HG02943 (cell line): ENCODE measurements at regions not wholly inside any gene's neighbourhood (a gene's known extent, or its start where the extent isn't known, plus 50 kb on each side); places are given as distances from the start of the nearest gene placed in this dataset.
"Not testable (repeated sequence)": the region's sequence is repeated elsewhere in the genome, so short reads cannot be mapped to it uniquely, and the experiment has no call there.

Experiments used
- ATAC-seq: cut with Tn5 transposase; IDR thresholded peaks from one replicate; pipeline ENCODE4 v1.9.1; 2021; ENCODE audit warnings: mild to moderate bottlenecking, low read depth, moderate library complexity; ENCODE audit not compliant: unreplicated experiment

DNA sequence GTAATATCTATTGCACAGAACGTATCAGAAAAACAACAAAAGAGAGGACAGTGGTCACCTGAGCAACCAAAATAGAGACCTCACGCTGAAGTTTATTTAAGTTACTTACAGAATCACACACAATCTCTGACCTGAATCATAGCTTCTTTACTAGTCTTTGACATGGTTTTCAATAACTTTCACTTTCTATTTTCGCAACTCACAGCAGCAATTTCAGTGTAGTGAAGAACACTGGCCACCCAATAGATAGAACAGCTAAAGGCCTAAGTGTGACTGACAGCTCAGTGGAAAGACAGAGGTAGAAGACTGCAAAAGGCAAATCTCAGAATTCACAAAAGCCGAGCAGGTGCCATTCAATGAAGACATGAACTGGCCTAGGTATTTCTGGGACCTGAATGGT lies 435.6 kb upstream of the CHRM3 start:
- ATAC-seq = no peak

DNA sequence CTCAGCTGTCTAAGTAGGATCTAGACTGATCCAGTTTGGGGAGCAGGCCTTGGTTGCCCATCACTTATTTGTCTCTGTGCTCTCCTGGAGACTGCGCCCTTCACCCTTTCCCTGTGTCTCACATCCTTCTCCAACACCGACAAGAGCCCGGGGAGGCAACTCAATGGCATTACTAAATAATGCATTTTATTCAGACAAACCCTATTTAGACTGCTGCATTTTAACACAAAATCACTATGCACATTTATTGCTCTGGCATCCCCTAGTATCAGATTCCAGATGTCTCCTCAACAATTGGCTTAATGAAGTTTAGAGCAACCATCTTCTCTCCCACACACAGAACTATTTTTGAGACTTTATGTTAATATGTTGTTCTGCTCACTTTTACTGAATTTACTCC lies 436.4 kb upstream of the CHRM3 start:
- ATAC-seq = no peak

DNA sequence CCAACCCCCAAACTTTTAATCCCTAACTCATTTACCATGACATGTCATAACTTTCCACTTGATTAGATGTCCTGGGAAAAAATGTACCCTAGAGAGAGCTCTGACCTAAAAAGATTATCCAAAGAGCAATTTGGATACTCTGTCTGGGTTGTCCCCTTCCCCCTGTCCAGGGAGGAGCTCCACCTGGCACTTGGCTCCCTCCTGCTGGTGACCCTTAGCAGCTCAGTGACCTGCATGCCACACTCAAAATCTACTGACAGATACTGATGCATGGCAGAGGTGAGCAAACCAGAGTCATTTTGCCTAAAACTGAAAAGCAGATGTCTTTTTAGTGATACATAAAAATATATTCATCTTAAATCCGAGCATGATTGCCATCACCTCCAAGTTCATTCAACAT lies 442.3 kb upstream of the CHRM3 start:
- ATAC-seq = no peak

DNA sequence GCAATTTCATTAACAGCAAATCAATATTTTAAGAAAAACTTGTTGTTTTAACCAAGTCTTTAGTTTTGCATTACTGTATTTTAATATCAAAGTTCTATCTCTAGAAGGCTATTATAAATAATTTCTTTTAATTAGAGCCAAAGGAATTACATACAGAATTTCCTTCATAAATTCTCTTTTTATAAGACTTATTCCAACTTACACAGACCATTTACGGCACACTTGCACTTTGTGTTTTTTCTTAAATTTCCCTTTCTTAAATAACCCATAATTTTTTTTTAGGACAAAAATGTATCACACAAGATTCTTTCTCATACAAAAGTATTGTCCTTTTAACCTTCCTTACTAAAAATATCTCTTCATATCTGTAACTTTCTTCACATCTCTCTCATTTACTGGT lies 458.5 kb upstream of the CHRM3 start:
- no peak for ATAC-seq

DNA sequence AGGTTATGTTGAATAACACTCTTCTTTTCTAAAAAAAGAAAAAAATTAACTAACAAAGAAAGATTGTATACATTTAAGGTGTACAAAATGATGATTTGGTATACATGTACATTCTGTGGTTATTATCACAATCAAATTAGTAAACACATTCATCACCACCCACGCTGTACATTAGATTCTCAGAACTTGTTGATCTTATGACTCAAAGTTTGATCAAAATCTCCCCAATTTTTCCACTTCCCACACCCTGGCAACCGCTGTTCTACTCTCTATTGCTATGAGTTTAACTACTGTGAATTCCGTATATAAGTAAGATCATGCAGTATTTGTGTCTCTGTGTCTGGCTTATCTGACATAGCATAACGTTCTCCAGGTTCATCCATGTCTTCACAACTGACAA lies 469.5 kb upstream of the CHRM3 start:
- ATAC-seq = no peak

DNA sequence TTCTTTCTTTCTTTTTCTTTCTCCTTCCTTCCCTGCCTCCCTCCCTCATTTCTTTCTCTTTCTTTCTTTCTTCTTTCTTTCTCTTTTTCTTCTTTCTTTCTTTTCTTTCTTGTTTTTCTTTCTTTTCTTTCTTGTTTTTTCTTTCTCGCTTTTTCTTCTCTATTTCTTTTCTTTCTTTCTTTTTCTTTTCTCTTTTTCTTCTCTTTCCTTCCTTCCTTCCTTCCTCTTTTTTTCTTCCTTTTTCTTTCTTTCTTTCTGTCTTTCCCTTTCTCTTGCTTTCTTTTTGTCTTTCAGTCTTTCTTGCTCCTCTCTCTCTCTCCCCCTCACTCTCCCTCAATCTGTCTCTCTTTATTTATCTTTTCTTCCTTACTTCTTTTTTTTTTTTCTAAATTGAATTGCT lies 472.0 kb upstream of the CHRM3 start:
- ATAC-seq = no peak

DNA sequence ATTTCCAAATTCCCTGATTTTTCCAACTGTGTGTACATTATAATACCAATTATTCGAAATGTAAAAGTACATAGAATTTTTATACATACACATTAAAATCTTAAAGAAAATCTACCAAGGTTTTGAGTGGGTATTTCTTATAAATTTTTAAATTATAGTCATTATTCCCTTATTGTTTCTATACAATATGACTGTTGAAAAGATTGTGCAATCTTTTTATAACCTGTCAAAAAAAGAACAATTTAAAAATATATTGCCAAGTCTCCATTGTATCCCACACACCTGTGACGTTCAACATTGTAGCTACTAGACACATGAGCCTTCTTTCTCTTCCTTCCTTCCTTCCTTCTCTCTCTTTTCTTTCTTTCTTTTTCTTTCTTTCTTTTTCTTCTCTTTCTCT lies 473.2 kb upstream of the CHRM3 start:
- no peak for ATAC-seq

DNA sequence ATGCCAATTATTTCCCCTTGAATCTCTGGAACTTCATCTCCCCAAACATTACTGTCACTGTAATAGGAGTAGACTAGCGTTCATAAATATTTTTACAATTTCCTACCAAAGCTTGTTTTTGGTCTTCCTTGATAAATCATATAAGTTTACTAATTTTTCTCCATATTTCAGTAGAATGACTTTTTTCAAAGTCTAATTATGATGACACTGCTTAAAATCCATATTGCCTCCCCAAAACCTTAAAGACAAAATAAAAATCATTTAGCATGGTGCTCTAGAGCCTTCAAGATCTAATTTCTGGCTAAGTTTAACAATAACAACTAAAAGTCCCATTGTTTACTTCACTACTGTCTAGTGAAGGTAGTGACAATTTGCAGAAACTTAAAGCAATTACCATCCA lies 474.2 kb upstream of the CHRM3 start:
- ATAC-seq = no peak

DNA sequence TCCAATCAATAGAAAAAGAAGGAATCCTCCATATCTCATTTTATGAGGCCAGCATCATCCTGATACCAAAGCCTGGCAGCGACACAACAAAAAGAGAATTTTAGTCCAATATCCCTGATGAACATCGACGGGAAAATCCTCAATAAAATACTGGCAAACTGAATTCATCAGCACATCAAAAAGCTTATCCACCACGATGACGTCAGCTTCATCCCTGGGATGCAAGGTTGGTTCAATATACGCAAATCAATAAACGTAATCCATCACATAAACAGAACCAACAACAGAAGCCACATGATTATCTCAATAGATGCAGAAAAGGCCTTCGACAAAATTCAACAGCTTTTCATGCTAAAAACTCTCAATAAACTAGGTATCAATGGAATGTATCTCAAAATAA lies 483.6 kb upstream of the CHRM3 start:
- ATAC-seq = not testable (repeated sequence)

DNA sequence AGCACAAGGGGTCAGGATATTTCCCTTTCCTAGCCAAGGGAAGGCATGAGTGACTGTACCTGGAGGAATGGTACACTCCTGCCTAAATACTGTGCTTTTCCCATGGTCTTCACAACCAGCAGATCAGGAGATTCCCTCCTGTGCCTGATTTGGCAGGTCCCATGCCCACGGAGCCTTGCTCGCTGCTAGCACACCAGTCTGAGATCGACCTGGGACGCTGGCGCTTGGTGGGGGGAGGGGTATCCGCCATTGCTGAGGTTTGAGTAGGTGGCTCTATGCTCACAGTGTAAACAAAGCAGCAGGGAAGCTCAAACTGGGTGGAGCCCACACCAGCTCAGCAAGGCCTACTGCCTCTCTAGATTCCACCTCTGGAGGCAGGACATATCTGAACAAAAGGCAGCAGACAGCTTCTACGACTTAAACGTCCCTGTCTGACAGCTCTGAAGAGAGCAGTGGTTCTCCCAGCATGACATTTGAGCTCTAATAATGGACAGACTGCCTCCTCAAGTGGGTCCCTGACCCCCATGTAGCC lies 486.0 kb upstream of the CHRM3 start:
- ATAC-seq = no peak

DNA sequence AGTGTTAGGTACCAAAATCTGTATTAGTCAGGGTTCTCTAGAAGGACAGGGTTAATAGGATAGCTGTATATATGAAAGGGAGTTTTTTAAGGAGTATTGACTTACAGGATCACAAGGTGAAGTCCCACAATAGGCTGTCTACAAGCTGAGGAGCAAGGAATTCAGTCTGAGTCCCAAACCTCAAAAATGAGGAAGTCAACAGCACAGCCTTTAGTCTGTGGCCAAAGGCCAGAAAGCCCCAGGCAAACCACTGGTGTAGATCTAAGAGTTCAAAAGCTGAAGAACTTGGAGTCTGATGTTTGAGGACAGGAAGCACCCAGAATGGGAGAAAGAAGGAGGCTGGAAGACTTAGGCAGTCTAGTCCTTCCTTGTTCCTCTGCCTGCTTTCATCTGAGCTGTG lies 487.5 kb upstream of the CHRM3 start:
- ATAC-seq = no peak

DNA sequence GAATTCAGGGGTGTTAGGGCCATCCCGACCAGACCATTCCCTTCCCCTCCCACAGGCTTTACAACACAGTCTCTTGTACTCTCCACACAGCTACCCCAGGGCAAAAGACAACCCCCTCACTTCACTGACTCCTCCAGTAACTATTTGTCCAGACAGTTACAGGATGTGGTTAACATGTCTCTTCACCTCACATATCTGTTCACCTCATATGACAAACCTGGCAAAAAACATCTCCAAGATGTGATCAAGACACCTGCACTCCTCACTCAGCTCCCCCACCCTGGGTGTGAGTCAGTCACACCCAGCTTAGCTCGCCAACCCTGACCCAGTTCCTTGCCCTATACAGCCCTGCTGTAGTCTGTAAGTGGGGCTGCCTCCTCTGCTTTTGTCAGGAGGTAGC lies 490.5 kb upstream of the CHRM3 start:
- no peak for ATAC-seq

DNA sequence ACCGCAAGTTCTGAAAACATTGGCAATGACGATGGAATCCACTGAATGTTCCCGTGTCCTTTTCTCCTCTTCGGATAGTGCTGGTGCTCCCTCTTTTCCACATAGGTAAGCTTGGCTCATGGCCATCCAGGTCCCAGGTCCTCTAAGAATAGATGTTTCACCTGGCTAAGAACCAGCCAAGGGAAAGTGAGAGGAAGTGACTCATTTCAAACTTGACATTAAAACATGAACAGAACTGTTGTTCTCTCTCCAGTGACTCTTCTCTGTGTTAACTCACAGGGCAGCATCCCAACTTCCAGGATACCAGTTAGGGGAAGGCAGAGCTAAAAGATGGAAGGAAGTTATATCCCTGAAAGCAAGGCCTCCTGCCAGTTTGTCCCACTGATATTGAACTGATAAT lies 493.8 kb upstream of the CHRM3 start:
- no peak for ATAC-seq

DNA sequence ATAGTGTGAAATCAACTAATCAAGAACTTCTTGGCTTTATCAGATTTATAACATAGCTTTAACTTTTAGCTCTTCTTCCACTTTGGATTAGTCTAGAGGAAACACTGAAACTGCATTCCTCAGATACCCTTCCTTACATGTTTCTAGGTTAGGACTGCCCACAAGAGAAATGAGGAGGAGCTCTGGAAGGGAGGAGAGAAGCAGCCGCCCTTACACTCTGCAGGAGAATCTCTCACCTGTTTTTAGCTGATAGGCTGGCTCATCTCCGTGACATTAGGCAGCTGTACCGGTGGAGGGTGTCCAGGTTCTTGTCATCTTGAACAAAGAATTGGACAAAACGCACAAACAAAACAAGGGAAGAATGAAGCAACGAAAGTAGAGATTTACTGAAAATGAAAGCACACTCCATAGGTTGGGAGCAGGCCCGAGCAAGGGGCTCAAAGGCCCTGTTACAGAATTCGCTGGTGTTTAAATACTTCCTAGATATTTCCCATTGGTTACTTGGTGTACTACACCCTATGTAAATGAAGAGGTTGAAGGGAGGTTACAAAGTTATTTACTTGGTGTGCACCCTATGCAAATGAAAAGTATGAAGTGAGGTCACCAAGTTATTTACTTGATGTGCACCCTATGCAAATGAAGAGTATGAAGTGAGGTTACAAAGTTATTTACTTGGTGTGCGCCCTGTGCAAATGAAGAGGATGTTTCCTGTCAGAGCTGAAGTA lies 524.9 kb upstream of the CHRM3 start:
- no peak for ATAC-seq

DNA sequence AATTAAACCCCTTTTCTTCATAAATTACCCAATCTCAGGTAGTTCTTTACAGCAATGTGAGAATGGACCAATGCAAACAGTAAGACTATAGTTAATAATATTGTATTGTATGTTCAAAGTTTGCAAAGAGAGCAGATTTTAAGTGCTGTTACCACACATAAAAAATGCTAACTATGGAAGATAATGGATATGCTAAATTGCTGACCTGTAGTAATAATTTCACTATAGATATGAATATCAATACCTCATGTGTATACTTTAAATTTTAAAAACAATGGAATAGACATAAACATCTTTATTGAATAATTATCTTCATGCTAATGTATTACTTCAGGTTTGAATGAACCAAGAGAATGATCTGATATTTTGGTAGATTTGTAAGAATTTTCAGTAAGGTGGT lies 552.4 kb upstream of the CHRM3 start:
- ATAC-seq = no peak

DNA sequence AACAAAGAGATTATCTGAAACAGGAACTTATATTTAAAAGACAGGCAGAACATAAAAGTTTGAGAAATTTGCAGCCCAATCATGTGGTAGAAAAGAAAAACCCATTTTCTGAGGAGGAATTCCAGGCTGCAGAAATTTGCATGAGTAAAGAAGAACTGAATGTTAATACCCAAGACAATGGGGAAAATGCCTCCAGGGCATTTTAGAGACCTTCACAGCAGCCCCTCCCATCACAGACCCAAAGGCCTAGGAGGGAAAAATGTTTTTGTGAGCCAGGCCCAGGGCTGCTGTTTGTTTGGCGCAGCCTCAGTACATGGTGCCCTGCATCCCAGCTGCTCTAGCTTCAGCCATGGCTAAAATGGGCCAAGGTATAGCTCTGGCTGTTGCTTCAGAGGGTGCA lies 554.3 kb upstream of the CHRM3 start:
- ATAC-seq = no peak

DNA sequence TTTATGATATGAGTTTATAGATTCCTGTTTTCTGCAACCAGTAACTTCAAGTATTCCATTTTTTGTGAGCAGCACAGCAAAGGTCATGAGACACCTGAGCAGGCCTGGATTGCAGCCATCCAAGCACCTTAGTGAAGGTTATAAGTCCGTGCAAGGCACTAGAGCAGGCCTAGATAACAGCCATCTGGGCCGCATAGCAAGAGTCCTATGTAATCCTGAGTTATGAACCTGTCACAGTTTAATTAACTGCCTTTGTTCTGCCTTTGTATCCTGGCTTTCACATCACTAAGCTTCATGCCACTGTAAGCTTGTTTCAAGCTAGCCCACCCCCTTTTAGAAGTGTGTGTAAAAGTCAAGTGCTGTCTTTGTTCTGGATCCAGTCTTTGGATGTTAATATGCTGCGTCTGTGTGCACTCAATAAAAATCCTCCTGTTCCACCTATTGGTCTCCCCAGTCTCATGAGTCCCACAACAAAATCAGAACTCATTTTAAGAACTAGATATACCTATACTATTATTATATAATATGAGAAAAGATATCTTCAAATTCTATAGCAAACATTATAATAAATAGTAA lies 556.2 kb upstream of the CHRM3 start:
- no peak for ATAC-seq

DNA sequence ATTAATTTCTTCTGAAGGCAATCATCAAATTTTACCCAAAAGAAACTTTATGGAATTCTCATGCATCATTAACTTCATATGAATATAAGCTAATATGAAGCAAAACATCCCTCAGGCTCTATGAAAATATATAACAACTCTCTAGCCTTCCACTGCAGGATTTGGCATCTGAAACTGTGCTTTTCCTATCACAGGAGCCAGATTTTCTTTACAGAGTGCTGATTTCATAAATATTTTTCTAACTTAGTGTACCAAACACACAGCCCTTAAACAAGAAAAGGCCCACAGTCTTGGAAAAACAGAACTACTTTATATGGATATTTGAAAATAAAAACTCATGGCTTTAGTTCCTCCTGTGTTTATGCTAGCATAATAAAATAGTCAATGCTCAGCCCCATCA lies 559.5 kb upstream of the CHRM3 start:
- no peak for ATAC-seq

DNA sequence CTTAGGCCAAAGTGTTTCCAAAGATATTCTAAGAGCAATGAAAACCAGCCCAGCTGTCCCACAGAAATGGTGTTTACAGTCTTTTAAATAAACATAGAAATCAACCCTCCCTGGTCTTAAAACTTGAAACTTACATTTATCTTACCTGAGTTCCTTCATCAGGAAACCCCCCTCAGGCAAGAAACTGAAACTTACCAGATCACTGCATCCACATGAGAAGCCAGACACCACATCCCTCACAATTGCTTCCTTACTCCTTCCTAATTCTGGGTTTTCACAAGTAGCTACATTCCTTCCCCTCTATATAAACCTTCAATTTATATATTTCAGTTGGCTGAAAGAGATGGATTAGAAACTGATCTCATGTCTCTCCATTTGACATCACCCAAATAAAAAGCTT lies 563.0 kb upstream of the CHRM3 start:
- no peak for ATAC-seq

DNA sequence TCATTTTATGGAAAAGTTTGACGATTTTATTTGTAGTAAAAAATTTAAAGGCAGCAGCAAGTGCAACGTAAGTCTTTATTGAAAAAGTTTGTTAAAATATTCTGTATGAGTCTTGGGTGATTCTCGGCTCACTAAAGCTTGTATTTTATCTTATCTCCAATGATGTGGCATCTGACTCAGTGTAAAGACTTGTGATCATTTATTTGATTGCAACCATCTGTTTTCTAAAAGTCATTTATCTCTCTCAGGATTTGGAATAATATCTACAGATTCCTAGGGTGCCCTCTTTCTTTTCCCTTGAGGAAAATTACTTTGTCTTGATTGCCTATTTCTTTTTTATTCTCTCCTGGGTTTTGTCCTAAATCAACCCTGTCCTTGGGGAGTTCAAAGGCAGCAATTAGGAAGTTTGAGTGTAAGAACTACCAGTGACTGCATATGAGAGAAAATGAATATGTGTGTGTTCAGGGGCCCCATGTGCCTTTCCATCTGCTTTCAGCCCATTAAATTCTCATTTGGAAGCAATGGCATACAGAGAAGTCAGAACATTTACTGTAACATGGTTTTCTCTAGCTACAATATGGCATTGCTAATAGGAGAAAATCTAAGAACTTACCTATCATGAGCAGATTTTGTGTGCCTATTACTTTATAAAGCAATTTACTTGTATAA lies 575.0 kb upstream of the CHRM3 start:
- ATAC-seq = no peak

DNA sequence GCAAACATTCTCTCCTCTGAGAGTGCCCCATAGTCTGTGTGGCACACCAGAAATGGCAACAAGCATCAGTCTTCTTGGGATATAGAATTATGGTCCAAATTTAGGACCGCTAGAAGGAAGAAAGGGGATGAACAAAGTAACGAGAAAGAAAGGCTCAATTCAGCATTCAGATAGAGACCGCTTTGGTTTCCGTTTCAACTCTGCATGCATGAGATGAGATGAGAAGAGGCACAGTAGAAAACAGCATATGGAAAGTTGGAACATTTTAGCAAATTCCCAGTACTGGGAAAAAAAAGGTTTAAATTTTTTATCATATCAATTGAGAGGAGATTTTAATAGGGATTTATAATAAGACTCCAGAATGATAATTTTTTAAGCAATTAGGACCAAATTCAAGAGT lies 595.5 kb upstream of the CHRM3 start:
- ATAC-seq = no peak
